GDM1 (cell line): ENCODE measurements at regions not wholly inside any gene's neighbourhood (a gene's known extent, or its start where the extent isn't known, plus 50 kb on each side); places are given as distances from the start of the nearest gene placed in this dataset.

ENCODE experiments used
- DNase-seq: peaks from one replicate; lab custom pipeline; 2025; lab: John Stamatoyannopoulos, UW

DNA sequence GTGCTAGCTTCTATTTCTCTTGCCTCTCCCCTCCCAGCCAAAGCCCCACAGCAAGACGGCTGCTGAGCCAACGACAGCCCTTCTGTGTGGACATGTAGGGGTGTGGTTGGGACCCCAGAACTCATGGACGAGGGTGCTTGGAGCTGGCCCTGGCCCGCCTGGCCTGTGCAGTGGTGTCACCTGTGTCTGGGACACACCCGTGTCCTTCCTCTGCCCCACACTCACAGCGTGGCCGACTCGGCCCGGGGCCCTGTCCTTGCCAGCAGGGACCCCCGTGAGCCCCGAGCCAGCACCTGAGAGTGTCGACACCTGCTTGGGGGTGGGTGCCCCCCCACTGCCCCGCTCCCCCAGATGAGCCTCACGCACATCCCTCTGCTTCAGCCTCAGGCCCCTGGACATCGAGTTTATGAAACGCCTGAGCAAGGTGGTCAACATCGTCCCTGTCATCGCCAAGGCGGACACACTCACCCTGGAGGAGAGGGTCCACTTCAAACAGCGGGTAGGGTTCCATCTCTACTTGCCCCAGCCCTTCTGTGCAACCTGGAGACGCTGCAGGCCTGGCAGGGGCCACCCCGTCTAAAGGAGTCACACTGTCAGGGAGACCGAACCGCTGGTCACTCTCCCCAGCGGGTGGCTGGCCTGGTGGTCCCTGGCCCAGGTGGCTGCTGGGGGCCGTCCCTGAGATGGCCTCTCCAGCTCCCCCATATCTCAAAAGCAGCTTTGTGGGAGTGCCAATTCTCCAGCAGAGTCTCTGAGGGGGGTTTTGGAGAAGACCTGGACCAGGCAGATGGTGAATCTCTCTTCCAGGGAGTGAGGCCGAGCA lies 349.8 kb downstream of the SEC14L1 start:
- DNase-seq = no peak

DNA sequence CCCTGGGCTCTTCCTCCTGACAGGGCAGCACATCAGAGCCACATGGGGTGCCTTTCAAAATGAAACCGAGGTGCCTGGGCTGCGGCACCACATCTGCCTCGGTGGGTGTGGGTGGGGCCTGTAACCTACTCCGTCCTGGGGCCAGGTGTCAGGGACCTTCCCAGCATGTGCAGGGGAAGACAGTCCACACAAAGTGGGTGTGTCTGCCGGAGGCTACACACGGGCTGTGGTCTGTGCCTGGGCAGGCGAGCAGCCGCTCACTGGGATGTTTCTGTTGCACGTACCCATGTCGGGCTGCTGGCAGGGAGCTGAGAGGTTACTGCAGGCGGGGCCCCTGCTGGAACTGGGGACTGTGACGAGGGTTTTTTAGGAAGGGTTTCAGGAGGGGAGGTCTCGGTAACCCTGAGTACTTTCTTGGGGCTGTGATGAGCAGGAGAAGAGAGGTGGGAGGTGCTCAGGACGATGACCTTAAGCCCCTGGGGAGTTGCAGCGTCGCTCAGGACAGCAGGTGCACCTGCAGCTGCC lies 351.2 kb downstream of the SEC14L1 start:
- no peak for DNase-seq

DNA sequence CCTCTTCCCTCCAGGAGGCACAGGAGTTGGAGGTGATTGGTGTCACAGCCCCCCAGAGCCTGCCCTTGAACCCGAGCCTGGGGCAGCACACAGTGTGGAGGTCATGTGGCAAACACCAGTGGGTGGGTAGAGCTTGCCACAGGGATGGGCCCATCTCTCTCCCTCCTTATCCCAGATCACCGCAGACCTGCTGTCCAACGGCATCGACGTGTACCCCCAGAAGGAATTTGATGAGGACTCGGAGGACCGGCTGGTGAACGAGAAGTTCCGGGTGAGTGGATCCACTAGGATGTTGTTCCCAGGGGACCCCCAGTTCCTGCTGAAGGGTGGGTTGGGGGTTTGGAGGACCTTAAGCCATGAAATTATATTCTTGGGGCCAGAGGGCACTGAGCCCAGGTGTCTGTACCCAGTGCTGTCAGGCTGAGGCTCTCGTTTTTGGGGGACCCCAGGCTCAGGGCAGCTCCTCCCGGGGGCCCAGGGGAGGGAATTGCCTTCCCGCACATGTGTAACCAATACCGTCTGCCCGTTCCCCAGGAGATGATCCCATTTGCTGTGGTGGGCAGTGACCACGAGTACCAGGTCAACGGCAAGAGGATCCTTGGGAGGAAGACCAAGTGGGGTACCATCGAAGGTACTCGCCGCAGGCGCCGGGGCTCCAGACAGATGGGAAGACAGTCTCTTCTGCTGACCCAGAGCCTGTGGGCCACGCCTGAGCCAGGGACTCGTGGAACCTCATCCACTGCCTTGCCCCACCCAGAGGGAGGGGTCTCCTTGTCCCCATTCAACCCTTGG lies 351.9 kb downstream of the SEC14L1 start:
- DNase-seq = no peak

DNA sequence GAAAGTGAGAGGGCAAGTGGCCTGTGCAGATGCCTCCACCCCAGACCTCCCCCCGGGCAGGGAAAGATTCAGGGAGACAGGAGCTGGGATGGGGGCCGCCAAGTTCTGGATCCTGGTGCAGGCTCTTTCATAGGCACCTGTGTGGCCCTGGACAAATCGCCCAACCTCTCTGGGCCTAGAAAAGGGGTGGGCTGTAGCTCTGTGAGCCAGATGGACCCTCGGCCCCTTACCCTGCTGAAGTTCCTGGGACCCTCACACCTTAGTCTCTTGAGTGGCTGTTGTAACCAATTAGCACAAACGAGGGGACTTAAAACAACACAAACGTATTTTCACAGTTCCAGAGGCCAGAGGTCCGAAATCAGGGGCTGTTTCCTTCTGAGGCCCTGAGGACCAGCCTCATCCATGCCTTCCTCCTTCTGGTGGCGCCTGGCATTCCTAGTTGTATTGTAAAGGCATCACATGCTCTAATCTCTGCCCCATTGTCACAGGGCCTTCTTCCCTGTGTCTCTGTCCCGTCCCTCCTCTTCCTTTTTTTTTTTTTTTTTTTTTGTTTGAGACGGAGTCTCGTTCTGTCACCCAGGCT lies 352.6 kb downstream of the SEC14L1 start:
- no peak for DNase-seq

DNA sequence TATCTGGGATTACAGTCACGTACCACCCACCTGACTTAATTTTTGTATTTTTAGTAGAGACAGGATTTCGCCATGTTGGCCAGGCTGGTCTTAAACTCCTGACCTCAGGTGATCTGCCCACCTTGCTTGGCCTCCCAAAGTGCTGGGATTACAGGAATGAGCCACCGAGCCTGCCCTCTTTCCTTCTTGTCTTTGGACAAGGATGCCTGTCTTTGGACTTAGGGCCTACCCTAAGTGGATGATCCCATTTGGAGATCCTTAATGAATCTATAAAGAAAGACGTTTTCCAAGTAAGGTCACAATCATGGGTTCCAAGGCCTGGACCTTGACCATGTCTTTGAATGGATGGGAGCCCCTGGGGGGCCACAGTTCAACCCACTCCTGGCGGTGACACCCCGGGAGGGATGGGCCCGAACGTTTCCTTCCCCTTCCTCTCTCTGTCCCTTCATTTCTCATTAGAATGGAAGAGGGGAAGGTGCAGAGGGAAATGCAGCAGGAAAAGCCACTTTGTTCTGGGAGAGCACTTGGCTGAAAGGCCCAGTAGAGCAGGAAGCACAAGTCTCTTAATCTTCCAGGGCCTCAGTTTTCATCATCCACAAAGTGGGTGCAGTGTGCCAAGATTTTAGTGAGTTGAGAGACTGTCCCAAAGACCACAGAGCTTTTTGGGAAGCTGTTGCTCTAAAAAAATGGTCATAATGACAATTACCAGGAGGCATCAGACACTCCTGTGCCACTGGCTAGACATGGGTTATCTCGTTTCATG lies 353.3 kb downstream of the SEC14L1 start:
- DNase-seq = no peak

DNA sequence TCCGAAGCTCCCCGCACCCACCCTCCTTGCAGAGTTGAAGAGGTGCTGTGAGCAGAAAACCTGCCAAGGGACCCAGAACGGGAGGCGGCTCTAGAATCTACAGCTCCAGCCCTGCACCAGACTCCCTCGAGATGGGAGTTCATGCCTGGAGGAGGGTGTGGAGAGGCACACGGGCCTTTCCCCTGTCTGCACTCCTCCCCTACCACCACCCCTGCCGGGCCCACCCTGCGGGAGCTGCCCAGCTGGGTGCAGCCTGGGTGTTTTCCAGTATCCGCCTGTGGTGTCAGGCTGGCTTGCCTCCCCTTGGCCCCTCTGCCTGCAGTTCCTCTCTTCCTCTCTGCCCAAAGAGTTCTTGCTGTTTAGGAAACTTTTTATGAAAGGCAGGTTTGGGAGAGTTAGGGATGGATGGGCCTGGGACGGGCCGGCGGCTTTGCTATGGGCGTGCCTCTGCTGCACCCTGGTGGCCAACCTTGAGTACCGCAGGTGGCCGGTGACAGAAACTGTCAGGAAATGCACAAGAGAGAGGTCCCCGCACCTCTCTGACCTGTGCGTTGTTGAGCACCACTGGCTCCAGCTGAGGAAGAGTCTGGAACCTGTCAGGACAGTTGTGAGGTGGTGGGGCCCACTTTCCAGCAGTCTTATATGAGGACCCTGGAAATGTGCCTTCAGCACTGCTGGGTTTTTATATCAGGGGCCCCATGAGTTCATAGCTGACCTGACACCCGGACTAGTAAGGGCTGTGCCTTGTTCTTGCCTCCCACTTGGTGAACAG lies 354.1 kb downstream of the SEC14L1 start:
- DNase-seq = peak; percentile 20

DNA sequence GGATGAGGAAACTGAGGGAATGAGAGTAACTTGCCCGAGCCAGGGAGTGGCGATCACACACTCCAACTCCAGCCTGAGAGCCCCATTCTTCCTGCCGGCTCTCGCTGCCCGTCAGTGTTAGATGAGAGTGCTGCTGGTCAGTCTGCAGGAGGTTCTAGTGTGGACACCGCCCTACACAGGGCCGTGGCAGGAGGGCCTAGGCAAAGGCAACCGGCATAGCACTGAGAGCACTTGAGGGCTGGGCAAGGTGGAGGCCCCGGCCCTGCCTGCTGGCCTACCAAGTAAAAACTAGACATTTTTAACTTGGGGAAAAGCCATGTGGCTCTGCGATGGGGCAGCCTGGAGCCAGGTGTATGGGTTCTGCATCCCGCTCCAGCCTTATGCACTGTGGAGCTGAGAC lies 354.8 kb downstream of the SEC14L1 start:
- DNase-seq = no peak

DNA sequence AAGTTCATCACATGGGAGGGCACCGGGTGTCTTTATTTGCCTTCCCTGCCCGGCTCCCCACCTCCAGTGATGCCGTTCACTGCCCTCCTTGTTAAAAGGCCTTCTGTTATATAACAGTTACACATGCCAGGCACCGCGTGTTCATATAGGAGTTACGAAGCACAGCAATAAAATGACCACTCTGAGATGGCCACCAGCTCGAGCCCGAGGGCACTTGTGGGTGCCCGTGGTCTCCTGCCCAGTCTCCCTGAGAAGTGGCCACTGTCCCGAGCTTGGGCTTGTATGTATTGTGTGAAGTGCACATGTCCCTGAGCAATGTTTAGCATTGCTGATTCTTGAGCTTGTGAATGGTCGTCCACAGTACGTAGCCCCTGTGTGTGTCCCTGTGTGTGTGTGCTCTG lies 355.6 kb downstream of the SEC14L1 start:
- no peak for DNase-seq

DNA sequence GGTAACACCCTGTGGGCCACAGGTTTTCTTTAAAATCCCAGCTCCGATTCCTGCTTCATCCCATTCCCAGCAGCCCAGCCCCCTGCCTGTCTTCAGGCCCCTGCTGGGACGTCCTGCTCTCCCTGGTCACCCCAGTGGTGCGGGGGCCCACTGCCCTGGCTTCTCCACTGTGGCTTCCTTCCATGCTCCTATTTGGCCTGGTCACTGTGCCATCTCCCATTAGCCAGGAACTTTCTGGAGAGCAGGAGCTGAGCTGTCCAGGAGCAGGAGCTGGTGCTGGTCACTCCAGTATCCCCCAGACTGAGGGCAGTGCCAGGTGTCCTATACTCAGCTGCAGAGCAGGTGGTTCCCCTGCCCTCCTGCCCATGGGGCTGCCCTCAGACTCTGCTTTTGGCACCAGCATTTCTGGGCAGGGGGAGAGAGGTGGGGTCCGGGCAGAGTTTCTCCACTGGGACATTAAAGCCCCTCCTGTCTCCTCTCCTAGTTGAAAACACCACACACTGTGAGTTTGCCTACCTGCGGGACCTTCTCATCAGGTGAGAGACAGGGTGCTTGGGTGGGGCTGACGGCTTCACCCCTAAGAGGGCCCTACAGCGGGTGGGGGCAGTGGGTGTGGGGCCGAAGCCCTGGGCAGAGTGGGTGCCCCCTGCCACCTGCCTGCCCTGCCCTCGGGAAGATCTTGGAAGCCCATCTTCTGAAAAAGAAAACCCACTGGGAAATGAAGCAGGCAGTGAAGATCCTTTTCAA lies 356.2 kb downstream of the SEC14L1 start:
- no peak for DNase-seq

DNA sequence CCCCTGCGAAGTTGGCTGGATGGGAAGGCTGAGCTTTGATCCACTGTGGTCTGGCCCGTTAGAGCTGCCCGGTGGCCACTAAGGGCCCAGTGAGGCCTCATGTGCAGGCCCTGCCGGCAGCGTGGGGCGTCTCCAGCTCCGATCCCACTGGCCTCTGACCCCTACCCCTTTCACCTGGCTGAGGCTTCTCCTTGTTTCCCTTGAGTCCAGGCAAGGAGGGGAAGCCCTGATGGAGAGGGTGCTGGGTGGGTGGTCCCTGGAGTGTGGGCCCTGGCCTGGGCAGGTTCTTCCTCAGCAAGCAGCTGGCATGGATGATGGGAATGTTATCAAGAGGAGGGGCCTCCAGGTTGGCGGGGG lies 356.8 kb downstream of the SEC14L1 start:
- DNase-seq = no peak

DNA sequence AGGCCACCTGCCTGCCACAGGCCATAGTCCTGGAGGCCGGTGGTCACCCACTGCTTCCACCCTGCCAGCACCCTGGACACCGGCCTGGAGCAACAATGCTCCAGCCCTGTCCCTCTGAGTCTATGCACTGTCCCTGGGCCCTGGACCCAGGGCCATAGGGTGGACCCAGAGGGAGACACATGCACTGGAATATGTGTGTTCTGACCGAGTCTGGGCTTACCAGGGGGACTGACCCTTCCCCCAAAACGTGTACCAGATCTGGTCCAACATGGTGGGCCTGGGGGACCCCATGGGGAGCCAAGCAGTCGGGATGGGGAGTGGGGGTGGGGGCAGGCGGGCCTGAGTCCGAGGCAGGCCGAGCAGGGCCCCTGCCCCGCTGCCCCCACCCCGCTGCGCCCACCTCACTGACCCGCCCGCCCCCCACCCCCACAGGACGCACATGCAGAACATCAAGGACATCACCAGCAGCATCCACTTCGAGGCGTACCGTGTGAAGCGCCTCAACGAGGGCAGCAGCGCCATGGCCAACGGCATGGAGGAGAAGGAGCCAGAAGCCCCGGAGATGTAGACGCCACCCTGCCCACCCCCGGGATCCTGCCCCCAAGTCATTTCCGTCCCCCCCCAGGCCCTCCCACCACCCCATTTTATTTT lies 357.4 kb downstream of the SEC14L1 start:
- DNase-seq = no peak

DNA sequence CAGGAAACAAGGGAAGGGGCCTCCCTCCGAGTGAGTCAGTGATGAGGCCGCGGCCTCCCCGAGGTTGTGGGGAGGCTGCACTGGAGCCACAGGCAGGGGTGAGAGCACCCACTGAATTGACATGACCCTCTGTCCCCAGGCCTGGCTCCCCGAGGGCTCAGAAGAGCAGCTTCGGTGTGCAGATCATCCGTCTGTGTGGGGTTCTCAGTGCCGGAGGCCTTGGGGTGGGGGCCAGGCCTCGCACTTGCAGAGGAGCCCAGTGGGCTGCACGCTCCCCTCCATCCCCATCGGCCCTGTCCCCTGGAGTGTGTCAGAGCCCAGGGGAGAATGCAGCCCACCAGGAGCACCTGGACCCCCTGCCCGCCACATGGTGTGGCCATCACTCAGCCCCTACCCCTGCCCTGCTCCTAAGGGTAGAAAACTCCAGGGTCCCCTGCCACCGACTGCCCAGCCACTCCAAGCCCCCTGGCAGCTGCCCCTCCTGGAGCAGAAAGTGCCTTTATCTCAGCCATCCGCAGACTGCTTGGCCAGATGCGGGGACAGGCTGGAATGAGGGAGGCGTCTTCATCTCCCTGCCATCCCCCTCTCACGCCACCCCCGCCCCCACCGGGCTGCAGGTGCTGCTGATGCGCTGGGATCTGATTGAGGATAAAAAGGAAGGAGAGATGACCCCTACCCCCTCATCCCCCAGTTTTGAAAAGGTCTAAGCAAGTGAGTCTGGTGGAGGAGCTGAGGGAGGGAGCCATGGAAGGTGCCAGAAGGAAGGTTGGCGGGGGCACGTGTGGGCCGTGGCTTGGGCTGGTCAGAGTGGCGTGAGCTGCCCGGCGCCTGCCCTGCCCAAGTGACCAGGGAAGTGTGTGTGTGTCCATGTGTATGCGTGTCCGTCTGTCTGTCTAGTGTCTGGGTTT lies 358.3 kb downstream of the SEC14L1 start:
- DNase-seq = no peak

DNA sequence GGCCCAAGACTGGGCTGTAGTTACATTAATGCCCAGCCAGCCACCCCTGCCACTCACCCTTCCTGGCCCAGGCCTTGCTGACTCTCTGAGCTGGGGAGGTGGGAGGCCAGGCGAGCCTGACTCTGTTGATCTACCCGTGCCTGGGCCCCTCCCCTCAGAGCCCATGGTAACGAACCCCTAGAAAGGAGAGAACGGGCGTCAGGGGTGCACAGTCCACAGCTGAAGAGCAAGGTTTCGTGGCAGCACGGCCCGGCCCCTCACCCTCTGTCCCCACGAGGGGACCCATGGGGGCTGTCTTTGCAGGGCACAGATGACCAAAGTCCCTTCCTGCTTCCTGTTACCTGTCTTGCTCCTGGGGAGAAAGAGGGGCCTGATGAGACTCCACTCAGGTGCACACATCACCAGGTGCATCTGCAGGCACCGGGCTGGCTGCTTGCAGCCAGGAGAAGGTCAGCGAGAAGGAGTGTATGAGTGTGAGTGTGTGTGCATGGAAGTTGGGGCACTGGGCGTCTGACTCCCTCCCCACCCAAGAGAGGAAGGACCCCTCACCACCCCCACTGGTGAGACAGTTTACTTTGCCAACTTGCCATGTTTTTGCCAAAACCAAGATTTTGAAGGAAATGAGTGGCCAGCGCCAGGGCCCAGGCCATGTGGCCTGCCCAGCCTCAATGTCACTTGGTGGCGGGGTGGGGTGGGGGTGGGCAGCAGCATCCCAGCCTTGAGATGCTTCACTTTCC lies 359.1 kb downstream of the SEC14L1 start:
- no peak for DNase-seq

DNA sequence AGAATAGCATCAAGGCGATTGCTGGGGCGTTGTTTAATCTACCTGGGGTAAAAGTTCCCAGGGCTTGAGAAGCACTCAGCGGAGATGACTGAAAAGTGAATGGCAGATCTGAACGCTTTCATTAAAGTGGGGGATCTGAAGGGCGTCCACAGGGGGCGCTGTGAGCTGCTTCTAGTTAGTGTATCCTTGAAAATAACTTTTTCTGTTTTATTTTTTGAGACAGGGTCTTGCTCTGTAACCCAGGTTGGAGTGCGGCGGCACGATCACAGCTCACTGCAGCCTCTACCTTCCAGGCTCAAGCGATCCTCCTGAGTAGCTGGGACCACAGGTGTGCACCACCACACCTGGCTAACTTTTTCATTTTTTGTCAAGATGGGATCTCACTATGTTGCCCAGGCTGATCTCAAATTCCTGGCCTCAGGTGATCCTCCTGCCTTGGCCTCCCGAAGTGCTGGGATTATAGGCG lies 360.4 kb downstream of the SEC14L1 start:
- no peak for DNase-seq

DNA sequence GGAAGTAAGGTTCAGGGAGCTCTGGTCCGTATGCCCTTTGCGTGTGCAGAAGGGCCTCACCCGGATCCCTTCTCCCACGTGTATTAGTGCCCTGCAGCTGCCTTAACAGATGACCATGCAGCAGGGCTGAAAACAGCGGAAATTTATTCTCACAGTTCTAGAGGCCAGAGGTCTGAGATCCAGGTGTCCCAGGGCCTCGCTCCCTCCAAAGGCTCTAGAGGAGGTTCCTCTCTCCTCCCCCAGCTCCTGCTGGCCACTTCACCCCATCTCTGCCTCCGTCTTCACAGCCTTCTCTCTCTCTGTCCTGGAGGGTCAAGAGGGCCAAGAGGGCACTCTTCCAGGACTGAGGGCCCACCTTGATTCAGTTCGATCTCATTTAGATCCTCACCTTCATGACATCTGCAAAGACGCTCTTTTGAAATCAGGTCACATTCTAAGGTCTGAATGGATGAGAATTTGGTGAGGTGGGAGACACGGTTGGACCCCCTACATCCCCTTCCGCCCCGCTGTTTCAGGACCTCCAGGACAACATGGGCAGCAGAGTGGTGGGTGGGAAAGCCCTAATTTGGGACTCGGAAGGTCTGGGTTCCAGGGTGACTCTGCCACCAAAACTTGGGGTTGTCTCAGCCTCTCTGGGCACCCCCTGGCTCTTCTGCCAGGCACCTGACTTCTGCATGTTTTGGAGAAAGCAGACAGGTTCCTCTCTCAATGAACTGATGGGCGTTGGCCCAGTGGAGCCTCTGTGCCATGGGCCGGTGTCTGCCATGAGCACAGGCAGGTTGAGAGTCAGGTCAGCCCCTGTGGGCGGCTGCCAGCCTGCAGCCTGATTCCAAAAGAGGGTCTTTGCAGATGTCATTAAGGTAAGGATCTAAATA lies 361.2 kb downstream of the SEC14L1 start:
- no peak for DNase-seq

DNA sequence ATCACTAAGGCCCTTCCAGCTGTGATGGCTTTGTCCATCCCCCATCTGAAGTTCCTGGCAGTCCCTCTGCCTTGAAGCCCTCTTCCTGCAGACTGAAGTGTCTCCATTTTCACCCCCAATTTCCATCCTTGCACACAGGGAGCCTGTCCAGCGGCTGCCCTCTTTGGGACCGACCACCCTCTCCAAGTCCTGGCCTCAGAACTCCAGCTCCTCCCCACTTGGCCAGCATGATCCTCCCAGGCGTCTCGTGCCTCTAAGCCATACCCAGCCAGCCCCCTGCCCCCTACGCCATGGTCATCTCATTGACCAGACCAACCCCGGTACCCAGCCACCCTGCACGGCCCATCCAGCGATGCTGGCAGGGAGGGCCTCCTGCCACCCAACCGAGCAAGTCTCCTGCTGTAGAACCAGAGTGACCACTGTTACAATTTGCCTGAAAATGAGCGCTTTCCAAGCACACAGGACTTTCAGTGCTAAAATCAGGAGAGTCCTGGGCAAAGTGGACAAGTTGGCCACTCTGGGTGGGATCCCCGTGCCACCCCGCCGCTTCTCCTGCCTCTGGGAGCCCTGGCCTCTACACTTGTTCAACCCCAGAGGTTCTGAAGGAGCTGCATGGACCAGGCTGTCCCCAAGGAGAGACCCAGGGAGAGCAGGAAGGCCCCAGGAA lies 362.0 kb downstream of the SEC14L1 start:
- DNase-seq = no peak

DNA sequence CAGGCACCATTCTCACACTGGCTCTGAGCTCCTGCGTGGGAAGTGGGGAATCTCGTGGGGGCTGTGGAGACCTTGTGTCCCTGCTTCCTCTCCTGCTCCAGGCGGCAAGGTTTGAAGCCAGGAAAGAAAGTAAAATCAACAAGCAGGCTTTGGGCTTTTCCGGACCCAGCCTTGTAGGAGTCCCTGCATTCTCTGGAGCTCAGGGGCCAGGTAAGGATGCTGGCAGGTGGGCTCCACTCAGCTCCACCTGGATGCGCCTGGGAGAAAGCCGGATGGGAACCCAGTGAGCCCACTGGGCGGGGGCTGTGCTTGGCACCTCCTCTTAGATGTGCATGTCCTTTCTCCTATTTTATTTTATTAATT lies 362.5 kb downstream of the SEC14L1 start:
- DNase-seq = no peak
